HG03196 (cell line): ENCODE measurements at regions not wholly inside any gene's neighbourhood (a gene's known extent, or its start where the extent isn't known, plus 50 kb on each side); places are given as distances from the start of the nearest gene placed in this dataset.

ENCODE experiments used
- ATAC-seq: cut with Tn5 transposase; IDR thresholded peaks from one replicate; pipeline ENCODE4 v1.9.1; 2021; ENCODE audit not compliant: unreplicated experiment

DNA sequence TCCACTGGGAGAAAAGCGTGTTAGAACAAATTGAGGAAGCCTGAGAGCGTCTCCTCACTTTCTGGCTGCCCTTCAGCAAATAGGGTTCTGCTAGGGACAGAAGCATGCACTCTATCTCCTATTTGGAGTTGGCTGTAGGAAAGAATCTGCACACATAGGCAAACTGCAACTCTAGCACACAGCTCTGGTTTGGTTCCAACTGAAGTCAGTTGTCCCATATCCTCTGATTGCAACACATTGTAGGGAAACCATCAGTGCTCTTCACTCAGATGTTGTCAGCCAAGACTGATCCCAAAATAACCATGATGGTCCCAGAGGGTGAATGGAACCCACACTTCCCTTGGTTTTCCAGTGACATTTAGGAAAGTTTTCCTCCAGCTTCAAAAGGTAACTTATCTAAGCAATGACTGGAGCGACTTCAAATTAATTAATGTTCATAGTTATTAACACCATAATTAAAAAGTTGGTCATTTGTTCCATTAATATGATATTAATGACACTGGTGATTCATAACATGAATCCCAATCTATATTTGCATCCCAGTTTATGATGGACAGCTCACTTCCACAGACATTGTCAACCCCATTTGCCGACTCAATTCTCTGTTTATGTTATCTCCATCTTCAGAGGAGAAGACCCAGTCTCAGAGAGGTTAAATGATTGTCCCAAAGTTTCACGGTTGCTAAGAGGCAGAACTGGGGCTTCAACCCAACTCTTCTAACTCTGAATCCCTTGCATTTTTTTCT, 136.7 kb upstream of the ZNF462 start:
- no peak for ATAC-seq

DNA sequence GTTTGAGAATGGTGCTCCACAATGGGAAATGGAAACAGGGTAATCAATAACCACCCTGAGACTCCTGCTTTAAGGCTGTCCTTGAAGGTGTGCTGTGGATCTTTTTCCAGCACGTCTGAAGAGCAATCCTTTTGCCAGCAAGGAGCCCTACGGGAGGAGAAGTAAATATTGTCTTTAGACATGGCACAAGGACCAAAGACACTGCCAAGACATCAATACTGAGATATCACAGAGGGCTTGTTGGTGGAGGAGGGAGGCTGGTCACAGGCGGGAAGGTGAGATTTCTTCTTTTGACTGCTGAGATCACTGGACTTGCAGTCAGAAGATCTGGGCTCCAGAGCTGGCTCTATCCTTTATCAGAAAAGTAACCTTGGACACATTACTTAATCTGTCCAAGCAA, 135.0 kb upstream of the ZNF462 start:
- ATAC-seq, result no peak

DNA sequence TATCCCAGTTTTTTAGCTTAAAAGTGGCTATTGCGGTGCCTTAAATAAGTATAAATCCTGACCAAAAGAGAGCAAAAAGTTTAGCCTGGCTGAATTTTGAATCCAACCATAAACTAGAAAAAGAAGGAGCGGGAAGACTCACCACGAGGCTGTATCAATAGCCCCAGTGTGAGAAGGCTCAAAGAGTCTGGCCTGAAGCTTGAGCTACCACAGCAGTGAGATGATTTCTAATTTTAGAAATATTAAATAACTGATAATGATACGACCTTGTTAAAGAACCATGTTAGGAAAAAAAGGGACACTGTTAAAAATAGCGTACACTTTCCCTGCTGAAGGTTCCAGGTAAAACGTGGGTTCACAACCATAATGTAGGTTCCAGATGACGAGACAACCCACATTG, 134.1 kb upstream of the ZNF462 start:
- ATAC-seq, result no peak

DNA sequence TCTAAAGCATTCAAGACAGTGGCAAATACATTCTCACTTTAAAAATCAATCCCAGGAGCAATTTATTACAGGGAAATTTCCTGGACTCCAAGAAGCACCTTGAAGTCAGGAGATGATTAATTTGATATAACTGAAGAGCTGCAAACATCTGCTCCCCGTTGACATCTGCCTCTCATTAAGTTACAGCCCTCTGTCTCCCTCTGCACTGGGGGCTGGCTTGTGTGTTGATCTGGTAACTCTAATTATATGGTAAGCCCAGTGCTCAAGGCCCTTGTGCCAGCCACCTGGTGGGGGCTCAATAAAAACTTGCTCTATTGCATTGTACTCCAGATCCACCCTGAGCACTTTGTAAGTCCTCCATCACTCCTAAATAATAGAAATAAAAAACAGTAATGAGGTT, 131.1 kb upstream of the ZNF462 start:
- no peak for ATAC-seq

DNA sequence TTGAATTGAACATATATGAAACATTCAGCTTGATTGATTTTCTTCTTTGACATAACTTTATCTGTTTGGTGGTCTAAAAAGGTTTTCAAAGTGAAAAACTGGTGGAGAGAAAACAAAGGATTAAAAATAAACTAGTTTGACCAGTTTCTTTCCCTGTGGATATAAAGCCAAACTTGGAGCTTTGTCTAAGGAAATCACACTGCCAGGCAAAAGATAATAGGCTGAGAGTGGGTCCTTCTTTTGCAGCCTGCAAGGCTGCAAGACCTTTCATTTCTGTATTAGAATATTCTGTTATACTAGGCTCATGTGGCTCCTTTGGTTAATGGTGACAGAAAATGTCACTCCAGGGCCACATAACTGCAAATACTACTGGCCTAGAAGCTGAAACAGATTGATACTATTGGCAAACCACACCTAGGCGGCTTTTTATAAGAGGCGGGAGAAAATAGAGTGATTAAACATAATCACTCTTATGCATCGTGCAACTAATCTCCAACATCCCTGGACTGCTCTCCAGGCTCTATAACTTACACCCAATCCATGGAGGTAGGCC, 129.1 kb upstream of the ZNF462 start:
- ATAC-seq, result no peak

DNA sequence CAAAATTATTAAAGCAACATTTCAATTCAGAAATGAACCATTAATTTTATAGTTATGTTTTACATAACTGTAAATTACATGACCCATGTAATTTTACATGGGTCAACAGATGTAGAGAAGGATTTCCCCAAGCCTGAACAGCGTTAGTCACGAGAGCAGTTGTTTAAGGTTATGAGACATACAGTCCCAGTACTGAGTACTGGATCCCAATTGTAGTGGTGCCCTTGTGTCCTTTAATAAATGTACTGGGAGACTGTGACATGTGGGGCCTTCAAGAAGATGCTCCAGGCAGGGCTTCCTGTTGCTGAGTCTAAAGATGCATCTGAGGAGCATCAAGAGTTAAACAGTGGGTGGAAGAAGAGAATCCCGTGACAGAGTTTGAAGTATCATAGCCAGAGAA, 125.5 kb upstream of the ZNF462 start:
- ATAC-seq, result no peak

DNA sequence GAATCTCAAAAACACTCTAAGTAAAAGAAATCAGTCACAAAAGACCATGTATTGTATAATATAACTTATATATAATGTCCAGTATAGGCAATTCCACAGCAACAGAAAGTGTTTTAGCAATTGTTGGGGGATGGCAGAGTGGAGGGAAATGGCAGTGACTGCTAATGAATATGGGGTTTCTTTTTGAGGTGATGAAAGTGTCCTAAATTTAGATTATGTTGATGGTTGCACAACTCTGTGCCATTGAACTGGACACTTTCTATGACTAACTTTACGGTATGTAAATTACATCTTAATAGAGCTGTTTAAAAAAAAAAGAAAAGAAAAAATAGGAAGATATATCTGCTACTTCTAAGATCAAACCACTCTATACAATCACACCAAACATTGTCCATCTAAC, 124.9 kb upstream of the ZNF462 start:
- no peak for ATAC-seq

DNA sequence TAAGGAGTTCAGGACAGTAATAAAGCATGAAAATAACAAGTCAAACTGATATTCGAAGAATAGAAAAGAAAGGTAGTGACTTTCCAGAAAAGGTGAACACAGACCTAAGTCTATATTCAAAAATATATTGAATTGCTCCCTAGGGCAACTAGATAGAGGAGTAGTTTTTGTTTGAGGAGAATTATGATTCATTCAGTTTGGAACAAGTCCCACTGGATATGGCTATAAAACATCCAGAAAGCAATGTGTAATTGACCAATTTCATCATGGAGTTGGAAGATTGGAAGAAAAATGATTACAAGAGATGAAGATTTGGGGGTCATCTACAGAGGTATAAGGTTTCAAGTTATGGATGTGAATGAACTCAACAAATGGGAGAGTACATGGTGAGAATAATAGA, 117.5 kb upstream of the ZNF462 start:
- ATAC-seq, result no peak

DNA sequence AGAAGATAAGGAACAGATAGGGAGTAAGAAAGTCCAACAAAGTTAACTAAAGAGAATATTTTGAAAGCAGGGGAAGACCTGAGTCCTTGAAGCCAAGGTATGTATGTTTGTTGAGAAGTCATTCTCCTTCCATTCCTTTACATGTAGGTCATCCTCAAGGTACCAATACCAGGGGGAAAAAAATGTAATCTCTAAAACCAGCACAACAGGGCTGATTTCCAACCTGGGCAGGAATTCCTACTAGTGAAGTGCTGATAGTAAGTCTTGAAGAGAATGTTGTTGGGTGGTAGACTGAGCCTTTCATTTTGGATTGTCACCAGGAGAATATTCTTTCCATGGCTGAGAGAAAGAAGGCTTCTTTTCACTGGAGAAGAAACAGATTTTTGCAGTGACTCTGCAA, 117.1 kb upstream of the ZNF462 start:
- ATAC-seq, result no peak

DNA sequence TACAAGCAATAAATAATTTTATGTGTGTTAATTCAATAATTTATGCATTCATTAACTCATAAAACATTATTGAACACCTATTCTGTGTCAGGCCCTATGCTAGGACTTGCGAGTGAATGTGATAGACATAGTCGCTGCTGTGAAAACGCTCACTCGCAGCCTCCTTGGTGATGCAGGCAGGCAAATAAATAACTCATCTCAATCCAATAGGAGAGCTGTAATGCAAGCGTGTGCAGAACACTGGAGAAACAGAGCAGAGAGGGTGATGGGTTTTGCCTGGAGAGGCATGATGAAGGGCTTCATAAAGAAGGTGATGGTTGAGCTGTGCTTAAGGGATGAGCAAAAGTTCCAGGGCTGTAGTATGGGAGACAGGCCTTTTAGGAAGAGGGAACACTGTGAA, 111.3 kb upstream of the ZNF462 start:
- no peak for ATAC-seq

DNA sequence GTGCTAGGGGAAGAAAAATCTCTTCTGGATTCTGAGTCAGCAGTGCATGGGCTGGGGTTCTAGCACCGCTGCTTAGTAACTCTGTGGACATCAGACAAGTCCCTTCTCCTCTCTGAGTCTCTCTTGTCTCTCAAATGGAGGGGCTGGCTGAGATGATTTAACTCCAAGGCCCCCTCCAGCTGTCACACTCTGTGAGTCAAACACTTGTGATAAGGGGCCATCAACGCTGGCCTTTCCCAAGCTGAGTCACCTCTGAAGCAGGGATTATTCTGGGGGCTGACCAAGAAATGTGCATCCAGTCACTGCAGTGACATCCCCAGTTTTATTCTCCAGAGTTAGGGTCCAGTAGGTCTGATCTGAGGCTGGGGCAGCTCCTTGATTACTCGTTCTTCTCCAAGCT, 110.4 kb upstream of the ZNF462 start:
- no peak for ATAC-seq

DNA sequence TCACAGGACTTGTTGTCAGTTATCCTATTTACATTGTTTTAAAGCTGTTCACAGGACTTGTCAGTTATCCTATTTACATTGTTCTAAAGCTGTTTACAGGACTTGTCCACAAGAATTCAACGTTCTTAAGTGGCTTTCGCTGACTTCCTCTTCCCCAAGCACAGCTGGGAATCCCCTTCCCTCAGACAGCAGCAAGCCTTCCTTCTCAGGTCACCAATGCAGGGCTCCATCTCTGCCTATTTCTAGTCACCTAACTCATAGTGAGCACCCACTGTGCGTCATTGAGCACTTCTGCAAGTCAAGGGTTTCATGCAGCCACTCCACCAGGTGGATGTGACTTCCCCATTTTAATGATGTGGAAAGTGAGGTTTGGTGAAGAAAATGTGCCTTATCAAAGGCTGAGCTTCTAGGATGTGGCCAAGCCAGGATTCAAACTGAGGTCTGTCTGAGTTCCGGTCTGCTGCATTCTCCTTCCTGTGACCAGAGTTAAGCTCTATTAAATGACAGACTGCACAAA, 109.8 kb upstream of the ZNF462 start:
- peak; percentile 77 for ATAC-seq

DNA sequence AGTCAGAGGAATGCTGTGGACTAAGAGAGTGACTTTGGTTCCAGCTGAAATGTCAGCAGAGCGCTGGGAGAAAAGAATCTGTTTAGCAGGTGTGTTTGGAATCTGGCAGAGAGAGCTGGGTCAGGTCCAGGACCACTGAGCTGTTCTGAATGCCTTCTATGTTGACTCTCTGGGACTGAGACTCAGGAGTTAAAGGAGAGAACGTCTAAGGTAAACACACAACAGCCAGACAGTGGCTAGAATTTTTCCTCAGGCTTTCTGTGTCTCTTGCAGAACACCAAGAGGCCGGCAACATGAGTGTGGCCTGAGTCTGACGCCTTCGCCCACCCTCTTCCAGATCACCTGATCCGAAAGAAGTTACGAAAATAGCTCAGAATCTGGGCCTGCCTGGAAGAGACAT, 107.2 kb upstream of the ZNF462 start:
- no peak for ATAC-seq

DNA sequence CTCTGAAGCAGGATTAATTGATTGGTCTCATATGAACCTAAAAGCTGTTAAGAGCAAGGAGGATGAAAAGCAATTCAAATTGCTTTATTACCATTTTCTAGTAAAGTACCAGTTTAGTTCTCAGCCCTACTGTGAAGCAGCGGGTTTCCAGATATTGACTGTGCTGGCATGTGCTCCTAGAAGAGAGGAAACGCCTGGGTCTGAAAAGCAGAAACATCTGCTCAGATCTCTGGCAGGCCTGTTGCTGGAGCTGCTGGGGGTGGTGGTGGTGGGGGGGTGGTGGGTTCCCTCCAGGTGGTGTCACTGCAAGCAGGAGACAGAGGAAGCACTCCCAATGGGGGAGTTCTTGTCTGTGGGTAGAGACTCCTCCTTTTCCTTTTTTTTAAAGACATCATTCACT, 105.5 kb upstream of the ZNF462 start:
- no peak for ATAC-seq

DNA sequence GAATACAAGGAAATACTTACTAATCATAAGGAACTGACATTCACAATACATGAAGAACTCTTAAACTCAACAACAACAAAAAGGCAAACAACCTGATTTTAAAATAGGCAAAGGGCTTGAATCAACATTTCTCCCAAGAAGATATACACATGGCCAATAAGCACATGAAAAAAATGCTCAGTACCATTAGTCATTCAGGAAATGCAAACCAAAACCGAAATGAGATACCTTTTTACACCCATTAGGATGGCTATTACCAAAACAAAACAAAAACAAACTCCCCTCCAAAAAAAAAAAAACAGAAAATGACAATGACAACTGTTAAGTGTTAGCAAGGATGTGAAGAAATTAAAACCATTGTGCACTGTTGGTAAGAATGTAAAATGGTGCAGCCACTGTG, 104.1 kb upstream of the ZNF462 start:
- peak; percentile 72 for ATAC-seq

DNA sequence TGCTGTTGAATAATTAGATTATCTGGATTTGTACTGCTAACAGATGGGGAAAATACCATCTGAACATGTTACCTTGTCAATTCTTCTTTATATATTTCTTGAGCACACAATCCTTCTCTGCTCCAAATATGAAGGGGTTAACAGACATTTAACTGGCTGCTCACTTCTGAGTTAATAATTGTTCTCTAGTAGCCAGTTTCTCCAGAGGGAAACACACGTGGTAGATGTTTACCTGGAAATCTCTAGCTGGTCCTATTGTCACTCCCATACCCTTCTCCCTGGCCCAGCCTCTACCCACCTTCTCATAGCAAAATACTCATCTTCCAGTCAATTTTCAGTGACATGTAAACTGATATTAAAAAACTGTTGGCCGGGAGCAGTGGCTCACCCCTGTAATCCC, 101.5 kb upstream of the ZNF462 start:
- no peak for ATAC-seq

DNA sequence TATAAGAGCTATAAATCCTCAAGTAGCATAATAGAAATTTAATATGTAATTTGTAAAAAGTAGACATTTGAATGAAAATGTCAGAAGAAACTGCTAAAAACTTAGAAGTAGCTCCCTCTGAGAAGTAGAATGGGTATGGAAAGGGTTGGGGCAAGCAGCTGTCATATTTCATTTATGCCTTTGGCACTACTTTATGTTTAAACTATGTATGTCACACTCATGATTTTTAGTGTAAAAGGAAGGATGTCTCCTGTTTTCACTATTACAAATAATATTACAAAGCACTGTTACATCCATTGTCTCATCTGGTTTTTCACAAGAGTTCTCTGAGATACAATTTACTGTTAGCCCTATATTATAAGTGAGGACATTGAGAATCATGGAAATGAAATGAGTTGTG, 96.3 kb upstream of the ZNF462 start:
- no peak for ATAC-seq

DNA sequence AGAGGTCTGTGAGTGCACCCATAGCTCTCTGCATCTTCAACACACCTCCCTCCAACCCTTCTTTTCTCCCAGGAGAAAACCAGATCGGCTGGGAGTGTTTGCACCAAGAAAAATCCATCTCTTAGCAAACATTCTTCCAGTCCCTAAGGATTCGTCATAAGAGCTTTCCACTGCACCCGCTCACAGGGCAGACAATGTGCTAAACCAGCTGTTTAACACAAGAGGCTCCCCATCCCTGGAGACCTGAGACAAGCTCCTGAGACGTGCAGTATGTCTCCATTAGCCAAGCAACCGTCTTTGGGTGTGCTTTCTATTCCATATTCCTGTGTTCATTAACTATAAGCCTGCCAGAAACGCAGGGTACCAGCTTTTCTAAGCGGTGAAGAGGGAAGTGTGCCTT, 93.6 kb upstream of the ZNF462 start:
- no peak for ATAC-seq

DNA sequence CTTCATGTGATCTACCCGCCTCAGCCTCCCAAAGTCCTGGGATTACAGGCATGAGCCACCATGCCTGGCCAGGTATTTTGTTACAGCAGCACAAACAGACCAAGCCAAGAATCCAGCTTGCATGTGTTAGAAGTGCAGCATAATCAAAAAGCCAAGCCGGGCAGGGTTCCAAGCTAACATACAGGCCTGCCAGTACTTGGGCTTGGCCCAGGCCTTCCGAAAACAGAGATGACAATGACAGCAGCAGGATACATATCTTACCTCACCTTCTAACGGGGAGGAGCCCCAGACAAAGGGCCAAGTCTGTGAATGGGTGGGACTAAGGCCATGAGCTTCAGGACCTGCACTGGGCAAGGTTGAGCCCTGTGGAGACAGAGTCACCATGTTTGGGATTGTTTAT, 91.4 kb upstream of the ZNF462 start:
- no peak for ATAC-seq

DNA sequence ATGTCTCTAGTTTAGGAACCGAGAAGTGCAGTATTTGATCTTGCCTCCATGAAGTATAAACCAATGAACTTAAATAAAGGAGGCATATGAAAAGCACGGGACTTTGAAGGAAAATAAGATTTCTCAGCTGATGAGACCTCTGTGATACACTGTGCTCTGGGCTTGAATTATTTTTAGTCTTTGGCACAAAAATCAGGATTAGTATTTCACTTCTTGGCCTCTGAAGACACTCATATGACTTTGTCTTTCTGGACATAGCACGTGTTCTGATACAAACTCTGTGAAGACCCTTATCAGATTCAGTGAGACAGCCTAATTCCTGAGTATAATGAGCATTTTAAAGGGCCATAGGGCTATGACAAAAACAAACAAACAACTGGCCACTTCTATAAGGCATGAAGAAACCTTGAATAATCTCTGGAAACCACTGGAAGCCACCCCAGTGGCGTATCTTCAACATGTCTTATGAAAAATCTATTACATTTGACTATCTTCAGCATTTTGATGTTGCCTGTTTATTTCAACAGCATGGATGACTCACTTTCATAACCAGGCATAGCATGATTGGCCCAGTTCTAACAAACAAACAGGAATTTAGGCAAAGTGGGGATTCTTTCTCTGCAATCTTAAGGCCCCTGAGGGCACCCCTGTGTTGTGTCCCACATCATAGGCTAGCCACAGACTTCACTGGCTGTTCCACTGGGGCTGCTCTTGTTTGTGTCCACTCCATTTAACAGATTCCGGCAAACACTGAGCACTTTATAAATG, 90.3 kb upstream of the ZNF462 start:
- ATAC-seq, result no peak

DNA sequence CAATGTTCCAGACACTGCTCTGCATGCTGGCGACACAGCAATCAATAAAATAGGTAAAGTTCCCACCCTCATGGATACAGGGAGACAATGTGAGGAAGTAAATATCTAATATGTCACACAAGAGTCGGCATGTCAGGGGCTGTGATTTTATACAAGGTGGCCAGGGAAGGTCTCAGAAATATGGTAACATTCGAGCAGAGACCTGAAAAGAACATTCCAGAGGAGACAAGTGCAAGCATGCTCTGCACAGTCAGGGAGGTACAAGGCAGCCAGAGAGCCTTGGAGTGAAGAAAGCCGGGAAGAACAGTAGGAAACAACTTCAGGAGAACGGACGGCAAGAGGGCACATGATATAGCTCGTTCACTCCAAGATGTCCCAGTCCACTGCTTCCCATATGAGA, 89.2 kb upstream of the ZNF462 start:
- ATAC-seq, result no peak

DNA sequence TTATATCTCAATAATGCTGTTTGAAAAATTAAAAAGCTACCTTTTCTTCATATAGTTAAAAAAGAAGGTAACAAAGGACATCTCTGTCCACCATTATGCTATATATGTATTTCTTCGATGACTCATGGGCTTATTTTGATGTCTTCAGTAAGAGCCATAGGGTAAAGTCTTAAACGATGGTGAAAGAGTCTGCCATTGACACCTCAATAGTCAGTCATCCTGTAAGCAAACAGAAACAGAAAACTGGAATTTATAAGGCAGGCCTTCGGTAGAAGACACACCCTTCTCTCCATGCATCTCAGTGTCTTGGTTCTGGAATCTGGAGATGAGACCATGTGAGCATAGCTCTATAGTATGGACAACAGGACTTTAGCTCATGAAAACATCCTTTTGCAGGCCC, 87.0 kb upstream of the ZNF462 start:
- no peak for ATAC-seq
